Caki2 (cell line): ENCODE measurements at regions not wholly inside any gene's neighbourhood (a gene's known extent, or its start where the extent isn't known, plus 50 kb on each side); places are given as distances from the start of the nearest gene placed in this dataset.
A peak's percentile ranks its signal among the peaks of the same experiment; 100 is the strongest.

Experiments
- DNase-seq: peaks from one replicate; pipeline ENCODE4 v3.0.0-alpha.2; 2015; ENCODE audit warnings: low read depth
- in situ Hi-C: cut with HindIII; loops from 2 replicates; pipeline ENCODE4 v1.10.0; 2016; ENCODE audit warnings: low sequenced_read_pairs, low pct_unique_long_range_greater_than_20kb, mixed read lengths

- in situ Hi-C loops: no loop called here
- DNase-seq: no peak
These were observed 116.9 kb upstream of the PAX6 start for GRCh38 chr11:31927982-31928381.

DNA sequence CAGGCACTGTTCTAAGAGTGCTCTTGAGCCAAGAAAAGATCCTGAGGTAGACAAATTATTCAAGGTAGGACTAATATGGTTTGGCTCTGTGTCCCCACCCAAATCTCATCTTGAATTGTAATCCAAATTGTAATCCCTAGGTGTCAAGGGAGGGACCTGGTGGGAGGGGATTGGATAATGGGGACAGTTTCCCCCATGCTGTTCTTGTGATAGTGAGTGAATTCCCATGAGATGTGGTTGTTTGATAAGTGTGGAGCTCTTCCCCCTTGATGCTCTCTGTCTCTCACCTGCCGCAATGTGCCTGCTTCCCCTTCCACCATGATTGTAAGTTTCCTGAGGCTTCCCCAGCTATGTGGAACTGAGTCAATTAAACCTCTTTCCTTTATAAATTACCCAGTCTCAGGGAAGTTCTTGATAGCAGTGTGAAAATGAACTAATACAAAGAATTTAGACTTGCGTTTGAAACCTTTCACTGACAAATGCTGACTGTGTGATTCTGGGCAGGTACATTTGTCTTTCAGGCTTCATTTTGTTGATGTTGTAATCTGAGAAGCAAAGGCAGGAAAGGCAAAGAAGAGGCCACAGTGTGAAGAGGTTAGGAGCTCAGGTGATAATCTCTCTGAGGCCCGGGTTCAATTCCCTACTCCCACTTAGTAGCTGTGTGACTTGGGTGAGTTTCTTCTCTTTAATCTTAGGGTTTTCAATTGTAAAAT lies 115.8 kb upstream of the PAX6 start:
- DNase-seq: no peak
- in situ Hi-C loops: no loop called here

DNA sequence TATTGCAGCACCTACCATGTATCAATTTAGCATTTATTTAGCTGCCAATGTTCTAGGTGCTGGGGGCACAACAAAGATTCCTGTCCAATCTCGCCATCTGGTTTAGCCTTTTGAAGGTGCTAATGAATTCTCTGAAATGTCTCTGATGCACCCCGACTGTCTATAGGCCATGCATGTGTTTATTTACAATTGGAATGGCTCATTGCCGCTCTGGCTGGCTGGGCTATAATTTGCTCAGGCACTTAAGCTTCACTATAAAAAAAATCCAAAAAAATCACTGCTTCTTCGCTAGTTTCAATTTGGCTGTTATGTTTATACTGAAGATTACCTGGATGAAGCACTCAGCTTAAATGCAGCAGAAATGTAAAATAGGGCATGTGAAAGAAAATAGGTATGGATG lies 115.0 kb upstream of the PAX6 start:
- in situ Hi-C loops: no loop called here
- no peak for DNase-seq

- in situ Hi-C loops: no loop called here
- DNase-seq: no peak
These were observed 111.3 kb upstream of the PAX6 start for GRCh38 chr11:31922450-31922849.

GRCh38 chr11:31921081-31921480 lies 110.0 kb upstream of the PAX6 start:
- DNase-seq: peak; percentile 41
- in situ Hi-C loops: no loop called here

DNA sequence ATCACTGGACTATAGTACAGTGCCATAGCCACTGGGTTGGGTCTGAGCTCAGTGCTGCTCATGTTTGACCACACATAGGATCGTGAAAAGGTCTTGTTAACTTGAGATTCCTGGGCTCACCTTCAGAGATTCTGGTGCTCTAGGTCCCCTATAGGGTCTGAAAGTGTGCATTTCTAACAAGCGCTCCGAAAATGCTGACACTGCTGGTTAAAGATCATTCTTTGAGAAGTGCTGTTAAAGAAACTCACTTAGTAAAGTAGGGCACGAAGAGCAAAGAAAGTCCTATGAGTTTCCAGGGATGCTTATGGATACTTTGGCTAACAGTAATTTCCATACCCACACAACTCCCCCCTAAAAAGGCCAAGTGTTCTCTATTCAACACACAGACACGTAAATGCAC lies 108.1 kb upstream of the PAX6 start:
- no peak for DNase-seq
- in situ Hi-C loops: no loop called here

DNA sequence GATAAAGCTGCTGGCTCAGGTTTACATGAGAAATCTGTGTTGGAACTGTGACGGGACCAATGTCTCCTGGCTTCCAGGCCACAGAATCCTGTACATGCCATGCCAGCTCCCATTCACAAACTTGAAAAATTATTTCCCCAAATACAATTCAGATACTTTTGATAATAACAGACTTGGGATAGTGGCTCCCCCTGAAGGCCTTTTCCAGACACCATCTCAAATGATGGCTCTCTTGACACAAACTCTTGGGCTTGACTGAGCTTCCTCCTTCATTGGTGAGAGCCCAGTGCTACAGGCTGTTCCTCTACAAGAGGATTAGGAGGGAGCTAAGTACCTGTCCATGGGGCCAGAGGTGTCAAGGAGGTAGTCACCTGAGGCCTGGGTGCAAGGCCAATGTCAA lies 104.7 kb upstream of the PAX6 start:
- in situ Hi-C loops: no loop called here
- no peak for DNase-seq

DNA sequence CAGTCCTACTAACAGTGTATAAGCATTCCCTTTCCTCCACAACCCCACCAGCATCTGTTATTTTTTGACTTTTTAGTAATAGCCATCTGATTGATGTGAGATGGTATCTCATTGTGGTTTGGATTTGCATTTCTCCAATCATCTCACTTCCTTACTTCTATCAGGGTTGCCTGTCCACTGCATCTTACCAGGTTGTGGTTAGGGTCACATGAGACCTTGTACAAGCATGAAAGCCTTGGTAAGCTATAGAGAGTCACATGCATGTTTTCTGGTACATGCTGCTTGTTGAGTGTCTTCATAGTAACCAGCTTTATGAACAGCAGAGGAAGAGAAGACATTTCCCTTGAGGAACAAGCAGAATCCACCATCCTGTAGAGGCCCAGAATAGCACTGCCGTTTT lies 102.9 kb upstream of the PAX6 start:
- in situ Hi-C loops: no loop called here
- no peak for DNase-seq

GRCh38 chr11:31912808-31913207 lies 101.7 kb upstream of the PAX6 start:
- DNase-seq: no peak
- in situ Hi-C loops: no loop called here

- no peak for DNase-seq
- in situ Hi-C loops: no loop called here
These were observed 99.9 kb upstream of the PAX6 start for GRCh38 chr11:31910950-31911576.

GRCh38 chr11:31903225-31904074 lies 92.3 kb upstream of the PAX6 start:
- DNase-seq: no peak
- in situ Hi-C loops: no loop called here

- no peak for DNase-seq
- in situ Hi-C loops: no loop called here
These were observed 91.6 kb upstream of the PAX6 start for GRCh38 chr11:31902706-31903105.

DNA sequence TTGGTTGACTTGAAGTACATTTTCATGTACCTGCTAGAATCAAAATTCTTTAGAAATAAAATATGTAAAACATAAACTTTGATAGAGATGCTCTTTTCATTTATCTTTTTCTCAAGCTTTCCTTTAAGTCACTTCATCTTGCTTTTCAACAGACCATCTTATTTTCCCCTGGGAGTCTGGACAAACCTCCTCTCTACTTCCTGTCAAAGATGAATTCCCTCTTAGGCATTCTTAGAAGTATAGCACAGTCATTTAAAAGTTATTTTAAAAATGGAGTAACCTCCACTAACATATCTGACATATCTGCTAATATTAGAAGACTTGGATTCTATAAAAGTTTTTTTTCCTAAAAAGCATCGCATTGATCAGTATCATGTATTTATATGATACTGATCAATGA lies 84.8 kb upstream of the PAX6 start:
- in situ Hi-C loops: no loop called here
- no peak for DNase-seq

DNA sequence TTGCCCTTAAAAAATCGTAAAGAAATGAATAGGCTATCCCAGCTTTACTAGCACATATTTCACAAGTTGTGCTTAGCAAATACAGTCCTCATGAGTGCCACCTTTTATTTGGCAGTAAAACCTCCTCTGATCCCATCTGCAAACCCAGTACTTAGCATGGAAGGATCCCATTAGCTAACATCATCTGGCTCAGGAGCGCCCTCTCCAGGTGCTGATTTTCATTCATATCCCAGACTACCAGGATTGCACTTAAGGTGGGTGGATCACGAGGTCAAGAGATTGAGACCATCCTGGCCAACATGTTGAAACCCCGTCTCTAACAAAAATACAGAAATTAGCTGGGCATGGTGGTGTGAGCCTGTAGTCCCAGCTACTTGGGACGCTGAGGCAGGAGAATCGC lies 76.1 kb upstream of the PAX6 start:
- in situ Hi-C loops: no loop called here
- DNase-seq: no peak

DNA sequence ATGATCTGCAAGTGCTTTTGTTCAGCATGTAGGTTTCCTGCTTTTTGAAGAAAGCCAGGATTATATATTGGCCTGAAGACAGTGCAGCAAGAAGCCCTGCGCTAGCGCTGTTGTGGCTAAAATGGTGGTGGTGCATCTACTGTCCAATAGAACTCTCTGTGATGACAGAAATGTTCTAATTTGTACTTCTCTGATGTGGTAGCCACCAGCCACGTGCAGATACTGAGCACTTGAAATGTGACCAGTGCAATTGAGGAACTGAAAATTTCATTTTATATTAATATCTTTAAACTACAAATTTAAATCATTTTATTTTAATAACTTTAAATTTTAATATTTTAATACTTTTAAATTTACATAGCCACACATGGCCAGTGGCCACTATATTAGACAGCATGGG lies 73.0 kb upstream of the PAX6 start:
- in situ Hi-C loops: no loop called here
- DNase-seq: no peak

DNA sequence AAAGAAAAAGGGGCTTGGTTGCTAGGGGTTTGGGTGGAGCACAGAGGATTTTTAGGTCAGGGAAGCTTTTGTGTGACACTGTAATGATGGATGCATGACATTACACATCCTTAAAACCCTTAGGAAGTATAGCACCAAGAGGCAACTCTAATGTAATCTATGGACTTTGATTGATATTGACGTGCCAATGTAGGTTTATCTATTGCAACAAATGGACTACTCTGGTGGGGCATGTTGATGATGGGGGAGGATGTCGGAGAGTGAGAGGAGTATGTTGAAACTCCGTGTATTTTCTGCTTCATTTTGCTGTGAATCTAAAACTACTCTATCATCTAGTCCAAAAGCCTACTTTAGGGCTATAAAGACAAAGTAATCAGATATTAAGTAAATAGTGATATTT lies 72.3 kb upstream of the PAX6 start:
- in situ Hi-C loops: no loop called here
- no peak for DNase-seq

DNA sequence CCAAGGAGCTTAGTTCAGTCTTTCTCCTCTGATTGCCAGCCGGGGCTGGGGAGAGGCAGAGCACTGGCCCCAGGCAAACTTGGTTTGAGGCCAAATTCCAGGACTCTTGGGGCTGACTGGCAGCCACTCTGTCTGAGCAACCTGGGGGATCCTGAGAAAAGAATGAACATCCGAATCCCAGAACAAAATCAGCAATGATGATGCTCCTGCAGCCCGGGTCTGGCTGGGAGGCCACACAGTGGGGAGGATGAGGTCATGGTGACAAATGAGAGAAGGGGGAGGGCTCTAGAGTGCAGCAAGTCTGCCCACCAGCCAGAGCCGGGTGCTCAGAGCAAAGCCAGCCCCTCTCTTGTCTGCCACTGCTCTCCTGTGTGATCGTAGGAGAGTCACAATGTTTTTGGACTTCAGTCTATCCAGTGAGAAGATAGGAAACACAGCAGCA lies 71.8 kb upstream of the PAX6 start:
- DNase-seq: no peak

DNA sequence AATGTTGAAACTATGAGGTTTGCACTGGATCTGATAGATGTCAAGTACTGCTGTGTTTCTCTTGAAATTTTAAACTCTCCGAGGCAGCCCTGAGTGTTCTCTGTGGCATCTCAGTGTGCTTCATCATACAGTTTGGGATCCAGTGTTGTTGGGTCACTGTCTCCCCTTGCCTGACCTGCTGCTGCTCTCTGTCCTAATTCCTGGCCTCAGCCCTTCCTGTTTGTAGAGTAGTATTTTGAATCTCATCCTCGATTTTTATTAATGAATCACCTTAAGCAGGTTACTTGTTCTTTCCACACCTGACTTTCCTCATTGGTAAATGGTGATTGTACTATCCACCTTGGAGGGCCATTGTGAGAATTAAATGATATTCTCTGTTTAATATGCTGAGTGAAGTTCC lies 70.7 kb upstream of the PAX6 start:
- in situ Hi-C loops: no loop called here
- DNase-seq: no peak

More for the DNA sequence above, 71.8 kb upstream of the PAX6 start:
- in situ Hi-C loops: no loop called here

DNA sequence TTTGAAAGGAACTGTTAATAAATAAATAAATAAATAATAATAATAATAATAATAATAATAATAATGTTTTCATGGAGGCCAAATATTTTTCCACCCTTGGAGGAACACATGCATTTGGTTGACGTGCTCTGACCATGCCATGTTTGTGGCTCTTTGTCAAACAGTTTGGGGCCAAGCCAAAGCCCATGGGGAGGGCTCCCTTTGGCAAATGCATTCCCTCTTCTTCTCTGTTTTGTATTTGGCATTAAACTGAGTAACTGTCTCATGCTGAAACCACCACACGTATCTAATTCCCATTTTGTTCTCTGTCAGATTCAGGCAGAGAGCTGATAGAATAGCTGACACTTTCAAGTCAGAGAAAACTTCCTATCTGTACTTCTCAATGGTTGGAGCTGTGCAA lies 68.6 kb upstream of the PAX6 start:
- in situ Hi-C loops: no loop called here
- no peak for DNase-seq
